ENCODE measurements at regions not wholly inside any gene's neighbourhood (a gene's known extent, or its start where the extent isn't known, plus 50 kb on each side); places are given as distances from the start of the nearest gene placed in this dataset.

DNA sequence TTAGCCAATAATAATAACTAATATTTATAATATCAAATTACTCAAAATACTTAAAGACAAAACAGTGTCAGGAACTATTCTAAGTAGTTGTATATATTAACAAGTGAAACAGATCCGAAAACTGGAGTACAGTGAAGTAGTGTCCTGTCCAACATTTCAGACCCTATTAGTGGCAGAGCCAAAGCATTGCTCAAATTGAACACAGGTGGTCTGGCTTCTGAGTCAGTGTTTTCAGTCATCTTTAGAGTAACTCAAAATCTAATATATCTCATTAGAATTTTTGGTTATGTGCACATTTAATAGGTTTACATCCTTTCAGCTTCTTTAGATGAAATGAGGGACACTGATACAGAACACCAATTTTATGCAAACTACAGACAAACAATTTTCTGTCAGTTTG is 652.5 kb downstream of the CDH11 start:
- DNase-seq: no peak
- no peaks in the 10 kb centered on the region for H3K27me3 Mint-ChIP-seq (ENCODE audit: low read depth)
- H3K36me3 Mint-ChIP-seq (ENCODE audit: insufficient read depth in 1 of 3, low read depth in 3 of 3): peaks cover 3 to 4% (median 4%) of the 10 kb centered on the region in 3 experiments; a peak in 4 of 7 replicates
- Histone ChIP-seq H3K4ac (ENCODE audit: low read depth, low read length) (no peak overlapping the region), H2BK5ac (ENCODE audit: insufficient read length, low read length) (no peak overlapping the region), H3K9ac (ENCODE audit: extremely low read depth, insufficient read length, low read length) (no peak overlapping the region), H2BK20ac (ENCODE audit: low read depth, low read length, poor library complexity, severe bottlenecking) (no peak overlapping the region), H3K9me3 (ENCODE audit: control insufficient read depth, low read depth, low read length) (no peaks in the 10 kb centered on the region), H3K27me3 (ENCODE audit: insufficient read depth, low read length) (no peaks in the 10 kb centered on the region), H3K18ac (ENCODE audit: insufficient read length, low read depth, low read length) (no peak overlapping the region), H4K20me1 (ENCODE audit: control insufficient read depth, insufficient read depth, insufficient read length) (no peaks in the 10 kb centered on the region), H2AK5ac (ENCODE audit: insufficient read length, low read length) (no peak overlapping the region), H2BK120ac (ENCODE audit: low read depth, low read length, poor library complexity, severe bottlenecking) (no peak overlapping the region), H3K4me2 (ENCODE audit: insufficient read depth, insufficient read length, low read length) (no peak overlapping the region), H4K5ac (ENCODE audit: insufficient read length, low read depth, low read length) (no peak overlapping the region), H3T11ph (ENCODE audit: low read length) (no peak overlapping the region), H2BK15ac (ENCODE audit: low read depth, low read length) (no peak overlapping the region), H3K79me2 (ENCODE audit: insufficient read depth, low read length) (no peaks in the 10 kb centered on the region), H3K79me1 (ENCODE audit: insufficient read depth, low read depth, low read length, poor library complexity, severe bottlenecking) (no peaks in the 10 kb centered on the region), H3K14ac (ENCODE audit: insufficient read depth, low read length) (no peak overlapping the region), H3K56ac (ENCODE audit: insufficient read length, low read depth, low read length) (no peak overlapping the region), H4K8ac (replicated peaks; ENCODE audit: insufficient read length, low read depth, low read length) (no peak overlapping the region), H4K91ac (ENCODE audit: insufficient read length, low read depth, low read length) (no peak overlapping the region), H3K23me2 (ENCODE audit: insufficient read length, low read depth, low read length, poor library complexity, severe bottlenecking) (no peaks in the 10 kb centered on the region), H3K27ac (ENCODE audit: insufficient read length, low read depth, low read length) (no peak overlapping the region), H2AFZ (ENCODE audit: low read length) (no peak overlapping the region), H3K23ac (ENCODE audit: insufficient read length, low read depth, low read length) (no peak overlapping the region), H2BK12ac (ENCODE audit: insufficient read length, low read depth, low read length) (no peak overlapping the region), H3K4me1 (ENCODE audit: insufficient read depth, low read length) (no peaks in the 10 kb centered on the region)
- H3K4me1 Mint-ChIP-seq: no peaks in the 10 kb centered on the region
- WGBS (ENCODE audit: extremely low coverage, insufficient read length, low lambda C conversion rate): no CpG with 5 or more reads among the region's 1 CpG
- H3K4me3 Mint-ChIP-seq: no peak overlapping the region
- no peak overlapping the region for H3K27ac Mint-ChIP-seq
- TF ChIP-seq, protein P1, sequence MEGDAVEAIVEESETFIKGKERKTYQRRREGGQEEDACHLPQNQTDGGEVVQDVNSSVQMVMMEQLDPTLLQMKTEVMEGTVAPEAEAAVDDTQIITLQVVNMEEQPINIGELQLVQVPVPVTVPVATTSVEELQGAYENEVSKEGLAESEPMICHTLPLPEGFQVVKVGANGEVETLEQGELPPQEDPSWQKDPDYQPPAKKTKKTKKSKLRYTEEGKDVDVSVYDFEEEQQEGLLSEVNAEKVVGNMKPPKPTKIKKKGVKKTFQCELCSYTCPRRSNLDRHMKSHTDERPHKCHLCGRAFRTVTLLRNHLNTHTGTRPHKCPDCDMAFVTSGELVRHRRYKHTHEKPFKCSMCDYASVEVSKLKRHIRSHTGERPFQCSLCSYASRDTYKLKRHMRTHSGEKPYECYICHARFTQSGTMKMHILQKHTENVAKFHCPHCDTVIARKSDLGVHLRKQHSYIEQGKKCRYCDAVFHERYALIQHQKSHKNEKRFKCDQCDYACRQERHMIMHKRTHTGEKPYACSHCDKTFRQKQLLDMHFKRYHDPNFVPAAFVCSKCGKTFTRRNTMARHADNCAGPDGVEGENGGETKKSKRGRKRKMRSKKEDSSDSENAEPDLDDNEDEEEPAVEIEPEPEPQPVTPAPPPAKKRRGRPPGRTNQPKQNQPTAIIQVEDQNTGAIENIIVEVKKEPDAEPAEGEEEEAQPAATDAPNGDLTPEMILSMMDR (conservative IDR thresholded peaks at IDR 0.05): no peak
- H3K9me3 Mint-ChIP-seq: peaks cover 9 to 14% of the 10 kb centered on the region in 2 experiments

Data from H9 (cell line).